GM12872 (cell line): ENCODE measurements at regions not wholly inside any gene's neighbourhood (a gene's known extent, or its start where the extent isn't known, plus 50 kb on each side); places are given as distances from the start of the nearest gene placed in this dataset.

Source experiments
- TF ChIP-seq, protein P1 (sequence below): IDR thresholded peaks from 3 replicates; pipeline ENCODE4 v1.5.1; 2011; ENCODE audit warnings: low read depth, mild to moderate bottlenecking, low read length, moderate library complexity; ENCODE audit not compliant: insufficient read depth

DNA sequence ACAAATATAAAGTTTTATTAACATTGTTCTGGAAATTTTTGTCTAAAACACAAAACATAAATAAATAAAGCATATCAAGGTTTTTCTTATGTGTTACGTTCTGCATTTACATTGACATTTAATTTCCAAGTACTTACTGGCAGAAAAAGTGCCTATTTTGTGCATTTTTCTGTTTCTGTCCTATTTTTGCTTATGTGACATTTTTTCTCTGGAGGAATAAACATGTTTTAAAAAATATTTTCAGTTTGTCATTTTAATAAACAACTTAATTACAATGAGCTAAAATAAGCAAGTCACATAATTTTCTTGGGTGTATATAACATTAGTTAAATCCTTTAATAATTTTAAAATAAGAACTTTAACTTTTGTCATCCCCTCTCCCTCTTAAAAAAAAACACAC lies 94.4 kb upstream of the HS3ST5 start:
- TF ChIP-seq, protein P1, sequence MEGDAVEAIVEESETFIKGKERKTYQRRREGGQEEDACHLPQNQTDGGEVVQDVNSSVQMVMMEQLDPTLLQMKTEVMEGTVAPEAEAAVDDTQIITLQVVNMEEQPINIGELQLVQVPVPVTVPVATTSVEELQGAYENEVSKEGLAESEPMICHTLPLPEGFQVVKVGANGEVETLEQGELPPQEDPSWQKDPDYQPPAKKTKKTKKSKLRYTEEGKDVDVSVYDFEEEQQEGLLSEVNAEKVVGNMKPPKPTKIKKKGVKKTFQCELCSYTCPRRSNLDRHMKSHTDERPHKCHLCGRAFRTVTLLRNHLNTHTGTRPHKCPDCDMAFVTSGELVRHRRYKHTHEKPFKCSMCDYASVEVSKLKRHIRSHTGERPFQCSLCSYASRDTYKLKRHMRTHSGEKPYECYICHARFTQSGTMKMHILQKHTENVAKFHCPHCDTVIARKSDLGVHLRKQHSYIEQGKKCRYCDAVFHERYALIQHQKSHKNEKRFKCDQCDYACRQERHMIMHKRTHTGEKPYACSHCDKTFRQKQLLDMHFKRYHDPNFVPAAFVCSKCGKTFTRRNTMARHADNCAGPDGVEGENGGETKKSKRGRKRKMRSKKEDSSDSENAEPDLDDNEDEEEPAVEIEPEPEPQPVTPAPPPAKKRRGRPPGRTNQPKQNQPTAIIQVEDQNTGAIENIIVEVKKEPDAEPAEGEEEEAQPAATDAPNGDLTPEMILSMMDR = no peak

DNA sequence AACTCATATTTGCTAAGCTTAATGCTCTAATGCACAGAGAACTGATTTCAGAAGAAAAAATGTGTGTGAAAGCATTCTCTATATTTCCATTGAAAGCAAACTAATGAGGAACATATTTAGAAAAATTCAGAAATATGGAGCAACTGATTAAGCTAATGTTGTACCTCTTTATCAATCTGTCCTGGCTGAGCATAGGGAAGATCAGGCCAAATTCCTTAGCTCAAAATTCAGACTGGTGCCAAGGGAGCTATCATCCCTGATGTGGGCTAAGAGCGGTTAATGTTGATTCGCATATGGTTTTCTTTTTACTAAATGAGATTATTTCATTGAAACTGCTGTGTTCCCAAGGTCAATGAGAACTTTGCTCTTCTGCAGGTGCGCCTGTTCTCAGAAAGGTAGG lies 93.9 kb upstream of the HS3ST5 start:
- TF ChIP-seq, protein P1 = no peak

DNA sequence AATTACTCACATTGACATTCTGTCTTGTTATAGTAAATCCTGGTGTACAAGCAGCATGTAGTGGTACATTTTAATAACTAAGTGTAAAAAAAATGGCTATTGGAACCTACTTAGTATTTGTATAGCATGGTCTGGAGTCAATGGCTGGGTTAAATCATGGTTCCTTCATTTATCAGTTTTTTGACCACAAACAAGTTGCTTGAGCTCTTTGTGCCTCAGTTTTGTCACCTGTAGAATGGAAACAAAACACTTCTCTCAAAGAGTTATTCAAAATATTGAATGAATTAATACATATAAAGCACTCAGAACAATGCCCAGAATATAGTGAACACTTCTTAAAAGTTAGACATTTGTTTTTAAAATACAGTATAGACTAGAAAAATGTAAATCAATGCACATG lies 93.2 kb upstream of the HS3ST5 start:
- TF ChIP-seq, protein P1 = no peak

DNA sequence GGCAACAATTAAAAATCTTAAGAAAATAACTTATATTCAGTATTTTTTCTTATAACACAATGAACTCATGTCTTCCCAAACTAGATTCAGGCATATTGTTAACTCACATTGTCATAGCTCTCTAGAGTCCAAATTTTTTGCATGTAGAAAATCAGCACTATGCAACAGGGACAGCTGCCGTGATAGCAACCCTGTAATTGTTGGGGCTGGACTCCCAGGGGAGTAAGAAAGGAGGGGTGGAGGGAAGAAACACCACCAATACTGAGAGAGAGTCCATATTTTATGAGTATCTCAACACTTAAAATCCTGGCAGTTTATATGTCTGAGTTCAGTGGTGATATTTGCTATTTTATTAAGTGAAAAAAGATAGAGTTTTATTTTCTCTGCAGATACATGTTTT lies 89.6 kb upstream of the HS3ST5 start:
- TF ChIP-seq, protein P1 = no peak

DNA sequence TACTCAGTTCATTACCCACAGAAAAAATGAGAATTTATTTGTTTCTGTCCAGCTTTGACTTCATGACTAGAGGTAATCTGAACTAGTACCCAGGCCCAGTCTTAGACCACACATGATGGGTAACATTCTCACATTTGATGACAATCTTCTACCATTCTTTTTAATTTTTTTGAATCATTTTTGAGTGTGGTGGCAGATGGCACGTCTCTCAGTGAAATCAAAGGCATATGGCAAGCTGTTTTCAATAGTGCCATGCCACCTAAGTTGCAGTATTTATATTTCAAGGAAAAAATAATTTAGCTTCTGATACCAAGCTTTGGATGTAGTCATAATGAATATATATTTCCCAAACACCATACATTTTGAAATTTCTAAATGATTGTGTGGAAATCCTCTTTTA lies 88.8 kb upstream of the HS3ST5 start:
- TF ChIP-seq, protein P1 = no peak

DNA sequence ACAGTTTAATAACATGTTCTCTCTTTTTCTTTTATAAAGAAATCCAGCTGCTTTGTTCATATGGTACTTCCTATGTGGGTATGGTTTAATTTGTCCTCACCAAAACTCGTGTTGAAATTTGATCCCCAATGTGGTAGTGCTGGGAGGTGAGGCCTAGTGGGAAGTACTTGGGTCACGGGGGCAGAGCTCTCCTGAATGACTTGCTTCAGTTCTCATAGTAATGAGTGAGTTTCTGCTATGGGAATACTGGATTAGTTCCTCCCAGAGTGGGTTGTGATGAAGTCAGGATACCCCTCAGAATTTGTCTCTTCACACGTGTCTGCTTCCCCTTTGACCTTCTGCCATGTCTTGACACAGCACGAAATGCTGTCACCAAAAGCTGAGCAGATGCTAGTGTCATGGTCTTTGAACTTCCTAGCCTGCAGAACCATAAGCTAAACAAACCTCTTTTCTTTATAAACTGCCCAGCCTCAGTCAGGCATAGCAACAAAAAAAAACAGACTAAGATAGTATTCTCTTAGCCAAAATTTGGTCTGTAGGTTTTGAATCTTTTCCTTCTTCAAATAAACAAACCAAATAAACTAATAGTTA lies 87.8 kb upstream of the HS3ST5 start:
- TF ChIP-seq, protein P1 = no peak

DNA sequence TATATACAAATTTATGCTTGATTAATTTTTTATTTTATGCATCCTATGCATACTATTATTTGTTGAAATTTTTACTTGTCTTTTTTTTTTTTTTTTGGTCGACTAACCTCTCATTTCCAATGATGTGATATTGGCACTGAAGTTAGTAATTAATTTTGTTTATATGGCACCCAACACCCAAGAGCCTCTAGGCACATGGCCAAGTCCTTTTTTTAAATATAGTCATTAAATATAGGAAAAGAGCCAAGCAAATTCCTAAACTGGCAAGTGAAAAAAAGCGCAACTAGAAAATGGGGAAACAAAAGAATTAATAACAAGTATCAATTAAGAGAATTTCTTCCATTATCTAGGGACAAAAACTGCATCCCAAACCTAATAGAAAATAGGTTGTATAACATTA lies 85.5 kb upstream of the HS3ST5 start:
- TF ChIP-seq, protein P1 = no peak
